Suprapubic skin (tissue), 4 donors: ENCODE measurements at regions not wholly inside any gene's neighbourhood (a gene's known extent, or its start where the extent isn't known, plus 50 kb on each side); places are given as distances from the start of the nearest gene placed in this dataset.

Source experiments
- DNase-seq, 2 donors: peaks; one replicate each; pipeline ENCODE4 v3.0.0-alpha.2; 2019; ENCODE audit warnings: low spot score in 2 of 2
- H3K27ac ChIP-seq: fragments of 200-600 bp; sonication (generic); one replicate; pipeline ENCODE4 v1.5.1; 2019
- H3K27me3 ChIP-seq: fragments of 200-600 bp; sonication (generic); one replicate; pipeline ENCODE4 v1.5.1; 2019
- H3K36me3 ChIP-seq: fragments of 200-600 bp; sonication (generic); one replicate; pipeline ENCODE4 v1.5.1; 2019
- H3K4me1 ChIP-seq: fragments of 200-600 bp; sonication (generic); one replicate; pipeline ENCODE4 v1.5.1; 2019
- H3K4me3 ChIP-seq: fragments of 200-600 bp; sonication (generic); one replicate; pipeline ENCODE4 v1.5.1; 2019; ENCODE audit warnings: mild to moderate bottlenecking
- H3K9me3 ChIP-seq: fragments of 200-600 bp; sonication (generic); one replicate; pipeline ENCODE4 v1.5.1; 2019
- CTCF ChIP-seq, 2 donors: fragments of 200-600 bp in 1 of 2; fragments of 450-650 bp in 1 of 2; sonication (generic) in 1 of 2; IDR thresholded peaks; one replicate each; pipeline ENCODE4 v1.5.1; 2016 to 2019; ENCODE audit warnings: antibody characterized with exemption in 2 of 2, mild to moderate bottlenecking in 1 of 2, moderate library complexity in 1 of 2
- EP300 ChIP-seq: sonication (generic); formaldehyde crosslinking; IDR thresholded peaks from one replicate; pipeline ENCODE4 v1.6.1; 2017; ENCODE audit warnings: antibody characterized with exemption
- POLR2A ChIP-seq, 2 donors: fragments of 450-650 bp; IDR thresholded peaks; one replicate each; pipeline ENCODE4 v1.6.1; 2017; ENCODE audit warnings: antibody characterized with exemption in 2 of 2, mild to moderate bottlenecking in 2 of 2, moderate library complexity in 2 of 2
- POLR2AphosphoS5 ChIP-seq, 3 donors: sonication (generic); formaldehyde crosslinking; IDR thresholded peaks; one replicate each; pipeline ENCODE4 v1.6.1; 2017; ENCODE audit warnings: antibody characterized with exemption in 3 of 3
- WGBS: methylation state at CpG from one replicate; pipeline ENCODE4 v1.1.5; 2018; 5-methylcytosine and 5-hydroxymethylcytosine counted together

DNA sequence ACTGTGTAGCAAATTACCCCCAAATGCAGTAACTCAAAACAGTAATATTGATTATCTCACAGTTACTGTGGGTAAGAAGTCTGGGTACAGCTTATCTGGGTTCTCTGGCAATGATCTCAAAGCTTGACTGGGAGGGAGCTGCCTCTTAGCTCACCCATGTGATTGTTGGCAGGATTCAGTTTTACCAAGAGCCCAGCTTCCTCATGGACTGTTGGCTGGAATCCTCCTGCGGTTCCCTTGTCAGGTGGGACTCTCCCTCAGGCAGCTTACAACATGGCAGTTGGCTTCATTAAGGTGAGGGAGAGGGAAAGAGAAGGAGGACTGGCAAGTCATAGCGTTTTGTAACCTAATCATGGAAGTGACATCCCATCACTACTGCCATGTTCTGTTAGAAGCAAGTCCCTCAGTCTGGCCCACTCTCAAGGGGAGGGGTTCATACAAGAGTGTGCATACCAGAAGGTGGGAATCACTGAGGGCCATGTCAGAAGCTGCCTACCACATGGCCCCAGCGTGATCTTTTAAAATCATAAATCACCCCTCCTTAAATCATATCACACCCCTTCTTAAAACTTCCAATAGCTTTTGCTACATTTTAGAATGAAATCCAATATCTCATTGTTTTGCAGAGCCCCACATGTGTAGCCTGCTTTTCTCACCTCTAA, 108.1 kb downstream of the OLFM4 start:
- no peaks in the 10 kb centered on the region for H3K9me3 ChIP-seq
- WGBS: 26% methylated on average over 3 of the region's 3 CpGs
- no peak for DNase-seq
- no peaks in the 10 kb centered on the region for H3K36me3 ChIP-seq
- peaks cover 10% of the 10 kb centered on the region for H3K4me1 ChIP-seq
- H3K27me3 ChIP-seq: no peaks in the 10 kb centered on the region
- no peak overlapping the region for H3K27ac ChIP-seq
- H3K4me3 ChIP-seq: no peak overlapping the region
- TF ChIP-seq CTCF (IDR thresholded peaks at IDR 0.05): no peak
- no peak for TF ChIP-seq POLR2A (IDR thresholded peaks at IDR 0.05)
- no peak for TF ChIP-seq POLR2AphosphoS5 (IDR thresholded peaks at IDR 0.05)
- no peak for TF ChIP-seq EP300

DNA sequence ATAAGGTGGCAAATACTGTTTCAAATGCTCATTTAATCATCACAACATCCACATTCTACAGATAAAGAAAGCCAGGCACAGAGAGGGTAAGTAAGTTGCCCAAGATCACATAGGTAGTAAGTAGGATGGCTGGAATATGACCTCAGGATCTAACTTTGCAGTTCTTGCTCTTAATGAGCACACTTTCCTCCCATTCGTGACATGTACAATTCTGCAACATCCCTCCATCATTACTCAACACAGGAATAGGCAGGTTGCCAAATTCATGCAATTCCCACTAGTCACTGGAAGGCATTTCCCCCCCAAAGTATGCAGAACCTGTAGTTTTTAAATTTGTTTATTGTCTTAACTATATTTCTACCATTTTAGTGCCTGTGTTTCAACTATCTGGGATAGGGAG, 109.2 kb downstream of the OLFM4 start:
- Histone ChIP-seq H3K4me1 (peaks cover 10% of the 10 kb centered on the region), H3K4me3 (no peak overlapping the region), H3K9me3 (no peaks in the 10 kb centered on the region), H3K27ac (peak overlapping the region; percentile 50), H3K27me3 (no peaks in the 10 kb centered on the region), H3K36me3 (no peaks in the 10 kb centered on the region)
- DNase-seq: no peak
- TF ChIP-seq POLR2AphosphoS5 (IDR thresholded peaks at IDR 0.05): peak in 1 of 3 donors; percentile 69
- TF ChIP-seq EP300: no peak
- WGBS: 0% methylated on average over 1 of the region's 1 CpG

- Histone ChIP-seq H3K4me1 (peaks cover 10% of the 10 kb centered on the region), H3K27me3 (no peaks in the 10 kb centered on the region), H3K27ac (peak overlapping the region; percentile 50), H3K9me3 (no peaks in the 10 kb centered on the region), H3K4me3 (no peak overlapping the region), H3K36me3 (no peaks in the 10 kb centered on the region)
- 59% methylated on average over 14 of the region's 14 CpGs for WGBS
- TF ChIP-seq EP300 (no peak), POLR2A (IDR thresholded peaks at IDR 0.05) (no peak), POLR2AphosphoS5 (IDR thresholded peaks at IDR 0.05) (no peak), CTCF (IDR thresholded peaks at IDR 0.05) (no peak)
- peak in 1 of 2 donors; percentile 77 for DNase-seq
These were observed 109.9 kb downstream of the OLFM4 start for GRCh38 chr13:53138376-53139036.

DNA sequence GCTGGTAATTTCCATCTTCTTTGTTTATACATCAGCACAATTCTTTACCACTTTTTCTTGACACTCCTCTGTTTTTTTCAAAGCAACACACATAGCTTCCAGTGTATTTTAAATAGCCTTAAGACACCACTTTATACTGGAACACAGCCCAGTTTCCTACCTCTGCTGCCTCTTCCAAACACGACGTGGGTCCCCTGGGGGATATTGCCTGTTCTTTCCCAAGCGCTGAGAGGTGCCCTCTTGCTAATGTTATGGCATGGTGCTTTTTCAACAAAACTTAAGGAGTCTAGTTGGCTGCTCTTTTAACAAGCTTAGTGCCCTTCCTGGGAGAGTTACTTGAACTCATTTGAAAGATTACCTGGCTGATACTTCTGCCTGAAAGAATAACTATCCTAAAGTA, 112.7 kb downstream of the OLFM4 start:
- Histone ChIP-seq H3K27ac (no peak overlapping the region), H3K36me3 (no peaks in the 10 kb centered on the region), H3K9me3 (no peaks in the 10 kb centered on the region), H3K27me3 (no peaks in the 10 kb centered on the region), H3K4me3 (no peak overlapping the region), H3K4me1 (peaks cover 10% of the 10 kb centered on the region)
- TF ChIP-seq POLR2A (IDR thresholded peaks at IDR 0.05) (no peak), POLR2AphosphoS5 (IDR thresholded peaks at IDR 0.05) (no peak), CTCF (IDR thresholded peaks at IDR 0.05) (no peak), EP300 (no peak)
- WGBS: 37% methylated on average over 3 of the region's 3 CpGs
- DNase-seq: no peak

DNA sequence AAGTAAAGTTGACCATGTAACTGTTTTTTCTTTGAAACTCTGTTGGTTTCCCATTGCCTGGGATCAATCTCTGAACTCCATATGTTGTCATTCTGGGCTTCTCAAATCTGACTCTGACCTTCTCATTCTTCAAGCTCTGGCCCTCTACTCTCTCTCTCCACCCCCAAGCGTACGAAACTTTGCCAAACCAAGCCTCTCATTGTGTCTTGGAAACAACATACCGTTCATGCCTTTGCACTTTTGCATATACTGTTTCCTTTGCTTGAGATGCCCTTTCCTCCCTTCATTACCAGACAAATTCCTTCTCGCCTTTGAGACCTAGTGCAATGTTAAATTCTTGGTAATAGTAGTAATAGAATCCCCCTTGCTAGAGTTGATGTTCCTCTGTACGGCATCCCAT, 113.7 kb downstream of the OLFM4 start:
- 82% methylated on average over 5 of the region's 5 CpGs for WGBS
- H3K4me1 ChIP-seq: peaks cover 10% of the 10 kb centered on the region
- no peaks in the 10 kb centered on the region for H3K9me3 ChIP-seq
- DNase-seq: no peak
- no peak overlapping the region for H3K4me3 ChIP-seq
- H3K27me3 ChIP-seq: no peaks in the 10 kb centered on the region
- no peak for TF ChIP-seq CTCF (IDR thresholded peaks at IDR 0.05)
- no peaks in the 10 kb centered on the region for H3K36me3 ChIP-seq
- H3K27ac ChIP-seq: no peak overlapping the region
